SK-N-SH (cell line): ENCODE measurements at regions not wholly inside any gene's neighbourhood (a gene's known extent, or its start where the extent isn't known, plus 50 kb on each side); places are given as distances from the start of the nearest gene placed in this dataset.

Experiments
- CTCF ChIA-PET: fragments of 300-600, 350-600 bp; formaldehyde crosslinking; extraction: SDS; loops from one replicate; lab custom pipeline; 2021; lab: Yijun Ruan, JAX
- POLR2A ChIA-PET: fragments of 350-600 bp; sonication (Branson Sonifier 250); formaldehyde crosslinking; extraction: SDS; loops from one replicate; lab custom pipeline; 2020; ENCODE audit warnings: antibody characterized with exemption, inconsistent platforms; lab: Yijun Ruan, JAX
- DNase-seq: peaks from one replicate; pipeline ENCODE4 v3.0.0; 2012
- H2AFZ ChIP-seq: fragments of 200-600 bp; sonication (generic); 2 replicates; pipeline ENCODE4 v1.8.1; 2016; ENCODE audit warnings: antibody characterized with exemption, mild to moderate bottlenecking, low read depth
- H3F3A ChIP-seq: fragments of 200-600 bp; sonication (generic); replicated peaks from 2 replicates; pipeline ENCODE3; 2016; ENCODE audit warnings: antibody characterized with exemption, mild to moderate bottlenecking; ENCODE audit not compliant: insufficient read depth
- H3K27ac ChIP-seq, 2 experiments: fragments of 200-500 bp in 1 of 2; fragments of 200-600 bp in 1 of 2; sonication (Bioruptor generic) in 1 of 2; sonication (generic), shearing (Covaris generic) in 1 of 2; 2 replicates each; pipeline versions ENCODE4 v1.5.1 to v1.6.1; 2014 to 2016; ENCODE audit warnings: low read depth in 2 of 2, inconsistent platforms in 1 of 2, low read length in 1 of 2, mild to moderate bottlenecking in 1 of 2, mixed read lengths in 1 of 2
- H3K27me3 ChIP-seq: fragments of 200-600 bp; sonication (generic), shearing (Covaris generic); 2 replicates; pipeline ENCODE4 v1.6.1; 2016; ENCODE audit warnings: mixed run types; ENCODE audit not compliant: insufficient read depth
- H3K36me3 ChIP-seq, 2 experiments: fragments of 200-500 bp in 1 of 2; fragments of 200-600 bp in 1 of 2; sonication (Bioruptor generic) in 1 of 2; sonication (generic) in 1 of 2; replicated peaks in 1 of 2; 2 replicates each; pipeline versions ENCODE3 to v1.5.1; 2014 to 2016; ENCODE audit warnings: low read length in 1 of 2, mild to moderate bottlenecking in 1 of 2; ENCODE audit not compliant: insufficient read depth in 2 of 2, control insufficient read depth in 1 of 2
- H3K4me1 ChIP-seq, 2 experiments: fragments of 200-500 bp in 1 of 2; fragments of 200-600 bp in 1 of 2; sonication (Bioruptor generic) in 1 of 2; sonication (generic), shearing (Covaris generic) in 1 of 2; 2 replicates each; pipeline versions ENCODE4 v1.5.1 to v1.6.1; 2014 to 2016; ENCODE audit warnings: low read depth in 1 of 2, low read length in 1 of 2, mixed run types in 1 of 2; ENCODE audit not compliant: insufficient read depth in 2 of 2, control insufficient read depth in 1 of 2
- H3K4me2 ChIP-seq: fragments of 200-600 bp; sonication (generic), shearing (Covaris generic); 2 replicates; pipeline ENCODE4 v1.6.1; 2017; ENCODE audit warnings: mixed run types
- H3K4me3 ChIP-seq, 2 experiments: fragments of 200-500 bp in 1 of 2; fragments of 200-600 bp in 1 of 2; sonication (Bioruptor generic) in 1 of 2; sonication (generic), shearing (Covaris generic) in 1 of 2; 2 replicates each; pipeline versions ENCODE4 v1.5.1 to v1.8.1; 2014 to 2016; ENCODE audit warnings: low read depth in 2 of 2, inconsistent platforms in 1 of 2, low read length in 1 of 2, mild to moderate bottlenecking in 1 of 2, mixed read lengths in 1 of 2, moderate library complexity in 1 of 2
- H3K79me2 ChIP-seq: fragments of 200-600 bp; sonication (generic); 2 replicates; pipeline ENCODE4 v1.8.1; 2017; ENCODE audit warnings: mild to moderate bottlenecking; ENCODE audit not compliant: insufficient read depth
- H3K9ac ChIP-seq: fragments of 200-600 bp; sonication (generic); 2 replicates; pipeline ENCODE4 v1.6.1; 2017; ENCODE audit warnings: mixed run types
- H3K9me2 ChIP-seq: fragments of 200-600 bp; sonication (generic); 2 replicates; pipeline ENCODE4 v1.6.1; 2017; ENCODE audit warnings: mixed run types
- H3K9me3 ChIP-seq: fragments of 200-600 bp; sonication (generic); 2 replicates; pipeline ENCODE4 v1.6.1; 2017; ENCODE audit warnings: mixed run types, mild to moderate bottlenecking, moderate library complexity
- H4K20me1 ChIP-seq: fragments of 200-600 bp; sonication (generic); 2 replicates; pipeline ENCODE4 v1.6.1; 2017; ENCODE audit warnings: mild to moderate bottlenecking, mixed run types; ENCODE audit not compliant: insufficient read depth
- ELF1 ChIP-seq: IDR thresholded peaks from 2 replicates; pipeline ENCODE4 v1.4.0; 2012
- EZH2phosphoT487 ChIP-seq: fragments of 200-600 bp; sonication (generic); IDR thresholded peaks from 2 replicates; pipeline ENCODE4 v1.6.1; 2017; ENCODE audit warnings: low read depth, mixed run types, mild to moderate bottlenecking, antibody characterized with exemption, moderate library complexity, borderline replicate concordance
- GATA2 ChIP-seq: sonication (generic); formaldehyde crosslinking; IDR thresholded peaks from 2 replicates; pipeline ENCODE4 v1.5.0; 2020; ENCODE audit warnings: mild to moderate bottlenecking, missing genetic modification reagents
- RAD21 ChIP-seq: IDR thresholded peaks from 2 replicates; pipeline ENCODE4 v1.6.1; 2012; ENCODE audit warnings: mild to moderate bottlenecking, low read length
- RCOR1 ChIP-seq: fragments of 150-350 bp; IDR thresholded peaks from 2 replicates; pipeline ENCODE4 v1.6.1; 2017; ENCODE audit warnings: antibody characterized with exemption, low read length
- SMC3 ChIP-seq: IDR thresholded peaks from 2 replicates; pipeline ENCODE4 v1.6.1; 2012; ENCODE audit warnings: low read depth, low read length, improper control_type of control experiment
- TCF12 ChIP-seq: IDR thresholded peaks from 2 replicates; pipeline ENCODE4 v1.4.0; 2012
- WGBS: methylation state at CpG from one replicate; pipeline ENCODE4 v1.1.6; 2017; ENCODE audit warnings: low lambda C conversion rate; 5-methylcytosine and 5-hydroxymethylcytosine counted together
- TF ChIP-seq, protein P1 (sequence below): IDR thresholded peaks from 2 replicates; pipeline ENCODE4; 2012
- TF ChIP-seq, protein P2 (sequence below): IDR thresholded peaks from 2 replicates; pipeline ENCODE4 v1.6.1; 2012; ENCODE audit warnings: mild to moderate bottlenecking, low read depth, low read length, moderate library complexity
- TF ChIP-seq, protein P3 (sequence below): fragments of 200-600 bp; sonication (generic); IDR thresholded peaks from 2 replicates; pipeline ENCODE4 v1.6.1; 2017; ENCODE audit warnings: antibody characterized with exemption, mild to moderate bottlenecking, moderate library complexity
- TF ChIP-seq, protein P4 (sequence below): IDR thresholded peaks from 2 replicates; pipeline ENCODE4 v1.4.0; 2012; ENCODE audit warnings: low read depth
- TF ChIP-seq, protein P5 (sequence below): IDR thresholded peaks from 2 replicates; pipeline ENCODE4 v1.4.0; 2012; ENCODE audit warnings: low read depth, borderline replicate concordance

DNA sequence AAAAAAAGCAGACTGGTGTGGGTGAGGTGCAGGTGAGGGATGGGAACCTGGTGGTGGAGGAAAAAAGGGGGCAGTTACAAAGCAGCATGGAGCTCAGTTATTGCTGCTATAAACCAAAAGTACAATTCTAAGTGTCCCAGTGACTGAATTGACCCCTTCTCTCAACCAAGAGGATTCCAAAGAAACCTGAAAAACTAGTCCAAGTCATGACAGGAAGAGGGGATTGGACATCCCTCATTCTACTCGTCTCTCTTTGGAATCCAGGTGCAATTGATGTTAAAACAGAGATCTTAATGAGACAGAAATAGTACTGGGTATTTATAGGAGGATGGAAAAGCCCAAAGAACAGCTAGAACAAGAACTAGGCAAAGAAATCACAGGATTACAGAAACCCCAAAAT lies 322.3 kb upstream of the IGFBP3 start (continued):
- TF ChIP-seq GATA2 (CRISPR knock-in tag) (no peak), ELF1 (no peak)

DNA sequence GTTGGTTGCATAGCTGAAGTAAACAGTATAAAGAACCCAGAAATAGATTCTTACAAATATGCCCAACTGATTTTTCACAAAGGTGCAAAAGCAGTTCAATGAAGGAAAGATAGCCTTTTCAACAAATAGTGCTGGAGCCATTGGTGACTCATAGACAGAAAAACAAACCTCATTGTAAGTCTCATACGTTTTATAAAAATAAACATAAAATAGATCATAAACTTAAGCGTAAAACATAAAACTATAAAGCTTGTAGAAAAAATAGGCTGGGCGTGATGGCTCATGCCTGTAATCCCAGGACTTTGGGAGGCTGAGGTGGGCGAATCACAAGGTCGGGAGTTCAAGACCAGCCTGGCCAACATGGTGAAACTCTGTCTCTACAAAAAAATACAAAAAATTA lies 318.8 kb upstream of the IGFBP3 start:
- no peak overlapping the region for H3K9ac ChIP-seq
- H2AFZ ChIP-seq: no peak overlapping the region
- TF ChIP-seq TCF12 (no peak), EZH2phosphoT487 (no peak), SMC3 (no peak)
- H3K4me3 ChIP-seq: no peak overlapping the region
- ChIA-PET CTCF (interaction anchor here (1.0 kb wide), 1 partner anchor 317 kb away, joined by 3 read pairs; no protein-coding TSS in a partner anchor), POLR2A (no interaction called here)
- H3K9me3 ChIP-seq: peaks cover 8% of the 10 kb centered on the region; the same call in 1 of the 2 replicates
- no peaks in the 10 kb centered on the region for H3K79me2 ChIP-seq
- no peaks in the 10 kb centered on the region for H3F3A ChIP-seq
- no peaks in the 10 kb centered on the region for H4K20me1 ChIP-seq
- H3K9me2 ChIP-seq: no peaks in the 10 kb centered on the region
- H3K36me3 ChIP-seq: no peaks in the 10 kb centered on the region
- DNase-seq: no peak
- no peak overlapping the region for H3K27ac ChIP-seq
- no peaks in the 10 kb centered on the region for H3K4me1 ChIP-seq
- WGBS: 77% methylated on average over 5 of the region's 5 CpGs
- H3K4me2 ChIP-seq: no peak overlapping the region
- H3K27me3 ChIP-seq: no peaks in the 10 kb centered on the region

DNA sequence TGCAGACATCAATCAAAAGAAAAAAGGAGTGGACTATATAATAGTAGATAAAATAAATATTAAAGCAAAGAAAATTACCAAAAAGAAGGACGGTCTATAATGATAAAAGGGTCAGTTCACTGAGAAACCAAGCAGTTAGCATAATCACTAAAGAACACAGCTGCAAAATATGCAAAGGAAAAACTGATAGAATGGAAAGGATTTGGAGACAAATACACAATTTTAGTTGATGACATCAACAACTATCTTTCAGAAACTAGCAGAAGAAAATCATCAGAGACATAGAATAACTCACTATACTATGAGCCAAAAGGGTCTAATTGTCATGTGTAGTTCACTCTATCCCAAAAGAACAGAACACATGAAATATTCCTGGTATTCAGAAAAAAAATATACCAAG lies 316.4 kb upstream of the IGFBP3 start:
- 86% methylated on average over 1 of the region's 1 CpG for WGBS
- Histone ChIP-seq H3K36me3 (no peaks in the 10 kb centered on the region), H3K9me3 (peaks cover 8% of the 10 kb centered on the region; the same call in 1 of the 2 replicates), H2AFZ (no peak overlapping the region), H3K9me2 (no peaks in the 10 kb centered on the region), H3K9ac (no peak overlapping the region), H3F3A (no peaks in the 10 kb centered on the region), H3K4me2 (no peak overlapping the region), H3K4me3 (no peak overlapping the region), H3K27me3 (no peaks in the 10 kb centered on the region)
- no peak for DNase-seq
- CTCF ChIA-PET: interaction anchor here (0.9 kb wide), 1 partner anchor 15 kb away, joined by 4 read pairs; no protein-coding TSS in a partner anchor
- TF ChIP-seq RCOR1 (no peak), RAD21 (no peak), TCF12 (no peak)
- TF ChIP-seq, protein P1, sequence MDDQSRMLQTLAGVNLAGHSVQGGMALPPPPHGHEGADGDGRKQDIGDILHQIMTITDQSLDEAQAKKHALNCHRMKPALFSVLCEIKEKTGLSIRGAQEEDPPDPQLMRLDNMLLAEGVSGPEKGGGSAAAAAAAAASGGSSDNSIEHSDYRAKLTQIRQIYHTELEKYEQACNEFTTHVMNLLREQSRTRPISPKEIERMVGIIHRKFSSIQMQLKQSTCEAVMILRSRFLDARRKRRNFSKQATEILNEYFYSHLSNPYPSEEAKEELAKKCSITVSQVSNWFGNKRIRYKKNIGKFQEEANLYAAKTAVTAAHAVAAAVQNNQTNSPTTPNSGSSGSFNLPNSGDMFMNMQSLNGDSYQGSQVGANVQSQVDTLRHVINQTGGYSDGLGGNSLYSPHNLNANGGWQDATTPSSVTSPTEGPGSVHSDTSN: no peak
- TF ChIP-seq, protein P2, sequence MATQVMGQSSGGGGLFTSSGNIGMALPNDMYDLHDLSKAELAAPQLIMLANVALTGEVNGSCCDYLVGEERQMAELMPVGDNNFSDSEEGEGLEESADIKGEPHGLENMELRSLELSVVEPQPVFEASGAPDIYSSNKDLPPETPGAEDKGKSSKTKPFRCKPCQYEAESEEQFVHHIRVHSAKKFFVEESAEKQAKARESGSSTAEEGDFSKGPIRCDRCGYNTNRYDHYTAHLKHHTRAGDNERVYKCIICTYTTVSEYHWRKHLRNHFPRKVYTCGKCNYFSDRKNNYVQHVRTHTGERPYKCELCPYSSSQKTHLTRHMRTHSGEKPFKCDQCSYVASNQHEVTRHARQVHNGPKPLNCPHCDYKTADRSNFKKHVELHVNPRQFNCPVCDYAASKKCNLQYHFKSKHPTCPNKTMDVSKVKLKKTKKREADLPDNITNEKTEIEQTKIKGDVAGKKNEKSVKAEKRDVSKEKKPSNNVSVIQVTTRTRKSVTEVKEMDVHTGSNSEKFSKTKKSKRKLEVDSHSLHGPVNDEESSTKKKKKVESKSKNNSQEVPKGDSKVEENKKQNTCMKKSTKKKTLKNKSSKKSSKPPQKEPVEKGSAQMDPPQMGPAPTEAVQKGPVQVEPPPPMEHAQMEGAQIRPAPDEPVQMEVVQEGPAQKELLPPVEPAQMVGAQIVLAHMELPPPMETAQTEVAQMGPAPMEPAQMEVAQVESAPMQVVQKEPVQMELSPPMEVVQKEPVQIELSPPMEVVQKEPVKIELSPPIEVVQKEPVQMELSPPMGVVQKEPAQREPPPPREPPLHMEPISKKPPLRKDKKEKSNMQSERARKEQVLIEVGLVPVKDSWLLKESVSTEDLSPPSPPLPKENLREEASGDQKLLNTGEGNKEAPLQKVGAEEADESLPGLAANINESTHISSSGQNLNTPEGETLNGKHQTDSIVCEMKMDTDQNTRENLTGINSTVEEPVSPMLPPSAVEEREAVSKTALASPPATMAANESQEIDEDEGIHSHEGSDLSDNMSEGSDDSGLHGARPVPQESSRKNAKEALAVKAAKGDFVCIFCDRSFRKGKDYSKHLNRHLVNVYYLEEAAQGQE: no peak
- TF ChIP-seq, protein P3, sequence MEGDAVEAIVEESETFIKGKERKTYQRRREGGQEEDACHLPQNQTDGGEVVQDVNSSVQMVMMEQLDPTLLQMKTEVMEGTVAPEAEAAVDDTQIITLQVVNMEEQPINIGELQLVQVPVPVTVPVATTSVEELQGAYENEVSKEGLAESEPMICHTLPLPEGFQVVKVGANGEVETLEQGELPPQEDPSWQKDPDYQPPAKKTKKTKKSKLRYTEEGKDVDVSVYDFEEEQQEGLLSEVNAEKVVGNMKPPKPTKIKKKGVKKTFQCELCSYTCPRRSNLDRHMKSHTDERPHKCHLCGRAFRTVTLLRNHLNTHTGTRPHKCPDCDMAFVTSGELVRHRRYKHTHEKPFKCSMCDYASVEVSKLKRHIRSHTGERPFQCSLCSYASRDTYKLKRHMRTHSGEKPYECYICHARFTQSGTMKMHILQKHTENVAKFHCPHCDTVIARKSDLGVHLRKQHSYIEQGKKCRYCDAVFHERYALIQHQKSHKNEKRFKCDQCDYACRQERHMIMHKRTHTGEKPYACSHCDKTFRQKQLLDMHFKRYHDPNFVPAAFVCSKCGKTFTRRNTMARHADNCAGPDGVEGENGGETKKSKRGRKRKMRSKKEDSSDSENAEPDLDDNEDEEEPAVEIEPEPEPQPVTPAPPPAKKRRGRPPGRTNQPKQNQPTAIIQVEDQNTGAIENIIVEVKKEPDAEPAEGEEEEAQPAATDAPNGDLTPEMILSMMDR: no peak
- TF ChIP-seq, protein P4, sequence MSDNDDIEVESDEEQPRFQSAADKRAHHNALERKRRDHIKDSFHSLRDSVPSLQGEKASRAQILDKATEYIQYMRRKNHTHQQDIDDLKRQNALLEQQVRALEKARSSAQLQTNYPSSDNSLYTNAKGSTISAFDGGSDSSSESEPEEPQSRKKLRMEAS: no peak
- TF ChIP-seq, protein P5, sequence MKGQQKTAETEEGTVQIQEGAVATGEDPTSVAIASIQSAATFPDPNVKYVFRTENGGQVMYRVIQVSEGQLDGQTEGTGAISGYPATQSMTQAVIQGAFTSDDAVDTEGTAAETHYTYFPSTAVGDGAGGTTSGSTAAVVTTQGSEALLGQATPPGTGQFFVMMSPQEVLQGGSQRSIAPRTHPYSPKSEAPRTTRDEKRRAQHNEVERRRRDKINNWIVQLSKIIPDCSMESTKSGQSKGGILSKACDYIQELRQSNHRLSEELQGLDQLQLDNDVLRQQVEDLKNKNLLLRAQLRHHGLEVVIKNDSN: no peak
- TF ChIP-seq, all 33 proteins: peak for 0
- Histone ChIP-seq H3K4me1 (no peaks in the 10 kb centered on the region), H3K79me2 (no peaks in the 10 kb centered on the region), H4K20me1 (no peaks in the 10 kb centered on the region), H3K27ac (no peak overlapping the region)
- POLR2A ChIA-PET: no interaction called here
